Fibroblast of lung (primary cell): ENCODE measurements at regions not wholly inside any gene's neighbourhood (a gene's known extent, or its start where the extent isn't known, plus 50 kb on each side); places are given as distances from the start of the nearest gene placed in this dataset.
A peak's percentile ranks its signal among the peaks of the same experiment; 100 is the strongest.

Experiments used
- DNase-seq, 2 donors: peaks; one replicate each; pipeline versions ENCODE4 v3.0.0 to v3.0.0-alpha.2; 2010; ENCODE audit warnings: low read depth in 2 of 2
- H2AFZ ChIP-seq: 2 replicates; pipeline ENCODE4 v1.5.1; 2012; ENCODE audit warnings: low read length, control low read depth, inconsistent platforms
- H3K27ac ChIP-seq: 2 replicates; pipeline ENCODE4 v1.5.1; 2011; ENCODE audit warnings: low read length, control low read depth; ENCODE audit not compliant: insufficient read depth
- H3K27me3 ChIP-seq: 2 replicates; pipeline ENCODE4 v1.5.1; 2011; ENCODE audit warnings: mild to moderate bottlenecking, low read length; ENCODE audit not compliant: control insufficient read depth, insufficient read depth
- H3K36me3 ChIP-seq: 2 replicates; pipeline ENCODE4 v1.5.1; 2011; ENCODE audit warnings: low read length; ENCODE audit not compliant: control insufficient read depth, insufficient read depth
- H3K4me1 ChIP-seq: 2 replicates; pipeline ENCODE4 v1.5.1; 2011; ENCODE audit warnings: low read length; ENCODE audit not compliant: control insufficient read depth, insufficient read depth; ENCODE audit errors: extremely low read depth
- H3K4me2 ChIP-seq: 2 replicates; pipeline ENCODE4 v1.5.1; 2011; ENCODE audit warnings: low read length, control low read depth; ENCODE audit not compliant: insufficient read depth; ENCODE audit errors: extremely low read depth
- H3K4me3 ChIP-seq, 4 experiments: fragments of 200-600 bp in 1 of 4; sonication (generic) in 1 of 4; replicated peaks in 1 of 4; 2 replicates each; pipeline ENCODE4 v1.5.1; 2011 to 2016; ENCODE audit warnings: low read length in 4 of 4, low read depth in 3 of 4, mild to moderate bottlenecking in 3 of 4, control low read depth in 2 of 4, inconsistent platforms in 1 of 4, mixed read lengths in 1 of 4; ENCODE audit not compliant: insufficient read depth in 1 of 4; ENCODE audit errors: control extremely low read depth in 1 of 4
- H3K79me2 ChIP-seq: 2 replicates; pipeline ENCODE4 v1.5.1; 2012; ENCODE audit warnings: mild to moderate bottlenecking, low read length, inconsistent platforms; ENCODE audit not compliant: control insufficient read depth, insufficient read depth
- H3K9ac ChIP-seq: 2 replicates; pipeline ENCODE4 v1.5.1; 2011; ENCODE audit warnings: mild to moderate bottlenecking, low read length, control low read depth; ENCODE audit not compliant: insufficient read depth
- H3K9me3 ChIP-seq: 2 replicates; pipeline ENCODE4 v1.5.1; 2012; ENCODE audit warnings: low read depth, low read length; ENCODE audit not compliant: control insufficient read depth, insufficient read depth
- H4K20me1 ChIP-seq: 2 replicates; pipeline ENCODE4 v1.5.1; 2011; ENCODE audit warnings: low read length; ENCODE audit not compliant: control insufficient read depth, insufficient read depth; ENCODE audit errors: extremely low read depth
- EZH2 ChIP-seq: IDR thresholded peaks from 2 replicates; pipeline ENCODE4 v1.5.1; 2012; ENCODE audit warnings: low read length, control low read depth, mild to moderate bottlenecking; ENCODE audit errors: missing control alignments
- TF ChIP-seq, protein P1 (sequence below), 2 donors: IDR thresholded peaks in 1 of 2; conservative IDR thresholded peaks in 1 of 2; 1 replicate in 1 of 2; 2 replicates in 1 of 2; pipeline ENCODE4 v1.5.1; 2011 to 2012; ENCODE audit warnings: low read length in 2 of 2, control low read depth in 1 of 2, inconsistent platforms in 1 of 2, low read depth in 1 of 2, mild to moderate bottlenecking in 1 of 2

GRCh38 chr1:199561334-199561733, 466.2 kb upstream of the NR5A2 start:
- Histone ChIP-seq H2AFZ (no peak overlapping the region), H3K4me2 (no peak overlapping the region), H3K9me3 (no peaks in the 10 kb centered on the region), H3K27me3 (no peaks in the 10 kb centered on the region), H3K27ac (no peak overlapping the region), H3K9ac (no peak overlapping the region), H3K4me3 (no peak overlapping the region), H3K36me3 (no peaks in the 10 kb centered on the region), H3K4me1 (no peaks in the 10 kb centered on the region), H3K79me2 (no peaks in the 10 kb centered on the region), H4K20me1 (no peaks in the 10 kb centered on the region)
- no peak for TF ChIP-seq EZH2
- TF ChIP-seq, protein P1, sequence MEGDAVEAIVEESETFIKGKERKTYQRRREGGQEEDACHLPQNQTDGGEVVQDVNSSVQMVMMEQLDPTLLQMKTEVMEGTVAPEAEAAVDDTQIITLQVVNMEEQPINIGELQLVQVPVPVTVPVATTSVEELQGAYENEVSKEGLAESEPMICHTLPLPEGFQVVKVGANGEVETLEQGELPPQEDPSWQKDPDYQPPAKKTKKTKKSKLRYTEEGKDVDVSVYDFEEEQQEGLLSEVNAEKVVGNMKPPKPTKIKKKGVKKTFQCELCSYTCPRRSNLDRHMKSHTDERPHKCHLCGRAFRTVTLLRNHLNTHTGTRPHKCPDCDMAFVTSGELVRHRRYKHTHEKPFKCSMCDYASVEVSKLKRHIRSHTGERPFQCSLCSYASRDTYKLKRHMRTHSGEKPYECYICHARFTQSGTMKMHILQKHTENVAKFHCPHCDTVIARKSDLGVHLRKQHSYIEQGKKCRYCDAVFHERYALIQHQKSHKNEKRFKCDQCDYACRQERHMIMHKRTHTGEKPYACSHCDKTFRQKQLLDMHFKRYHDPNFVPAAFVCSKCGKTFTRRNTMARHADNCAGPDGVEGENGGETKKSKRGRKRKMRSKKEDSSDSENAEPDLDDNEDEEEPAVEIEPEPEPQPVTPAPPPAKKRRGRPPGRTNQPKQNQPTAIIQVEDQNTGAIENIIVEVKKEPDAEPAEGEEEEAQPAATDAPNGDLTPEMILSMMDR (conservative IDR thresholded peaks at IDR 0.05 in 1 of 2, IDR thresholded peaks at IDR 0.05 in 1 of 2; ENCODE audit: low read depth in 1 of 2, low read length in 2 of 2) = no peak
- DNase-seq = no peak

DNA sequence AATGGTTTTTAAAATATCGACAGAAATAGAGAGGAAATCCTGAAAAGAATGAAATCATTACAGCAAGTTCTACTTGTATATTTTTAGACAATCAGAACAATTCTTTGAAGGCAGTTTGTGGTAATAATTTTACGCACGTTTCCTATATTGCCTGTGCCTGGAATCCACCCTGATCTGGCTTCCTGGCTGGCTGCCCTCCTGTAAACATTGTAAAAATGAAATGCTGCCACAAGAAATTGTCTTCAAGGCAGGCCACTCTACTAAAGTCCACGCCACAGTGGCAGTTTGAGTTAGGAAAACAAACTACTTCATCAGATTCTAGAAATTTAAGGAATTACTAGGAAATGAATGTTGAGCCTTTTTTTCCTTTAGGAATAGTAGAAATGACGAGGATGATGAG, 454.5 kb upstream of the NR5A2 start:
- peak in 1 of 2 donors; percentile 19 for DNase-seq
- Histone ChIP-seq H4K20me1 (no peaks in the 10 kb centered on the region), H3K4me1 (no peaks in the 10 kb centered on the region), H3K4me3 (no peak overlapping the region), H3K9ac (no peak overlapping the region), H3K27ac (no peak overlapping the region), H3K9me3 (no peaks in the 10 kb centered on the region), H3K27me3 (no peaks in the 10 kb centered on the region), H3K4me2 (no peak overlapping the region), H2AFZ (no peak overlapping the region), H3K79me2 (no peaks in the 10 kb centered on the region), H3K36me3 (no peaks in the 10 kb centered on the region)
- no peak for TF ChIP-seq EZH2
- TF ChIP-seq, protein P1 (conservative IDR thresholded peaks at IDR 0.05 in 1 of 2, IDR thresholded peaks at IDR 0.05 in 1 of 2; ENCODE audit: low read depth in 1 of 2, low read length in 2 of 2) = no peak

DNA sequence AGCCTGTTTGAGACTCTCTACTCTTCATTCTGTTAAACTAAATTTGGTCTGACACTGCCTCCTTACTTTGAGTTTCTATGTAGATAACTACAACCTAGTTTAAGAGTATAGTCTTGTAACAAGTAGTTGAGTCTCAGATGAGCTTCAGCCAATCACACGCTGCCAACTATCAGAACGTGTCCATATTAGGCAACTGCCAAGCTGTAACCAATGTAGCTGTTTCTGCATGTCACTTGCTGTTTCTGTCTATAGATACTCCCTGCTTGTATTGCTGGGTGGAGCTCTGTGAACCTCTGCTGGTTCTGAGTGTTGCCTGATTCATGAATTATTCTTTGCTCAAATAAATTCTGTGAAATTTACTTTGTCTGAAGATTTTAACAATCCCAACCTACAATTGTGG, 452.6 kb upstream of the NR5A2 start:
- no peak overlapping the region for H3K27ac ChIP-seq
- no peak overlapping the region for H3K9ac ChIP-seq
- H3K4me1 ChIP-seq = no peaks in the 10 kb centered on the region
- H3K27me3 ChIP-seq = no peaks in the 10 kb centered on the region
- H4K20me1 ChIP-seq = no peaks in the 10 kb centered on the region
- no peak overlapping the region for H2AFZ ChIP-seq
- TF ChIP-seq, protein P1 (conservative IDR thresholded peaks at IDR 0.05 in 1 of 2, IDR thresholded peaks at IDR 0.05 in 1 of 2; ENCODE audit: low read depth in 1 of 2, low read length in 2 of 2) = no peak
- no peak for TF ChIP-seq EZH2
- H3K79me2 ChIP-seq = no peaks in the 10 kb centered on the region
- H3K4me2 ChIP-seq = no peak overlapping the region
- DNase-seq = peak in 1 of 2 donors; percentile 7
- no peaks in the 10 kb centered on the region for H3K9me3 ChIP-seq
- H3K4me3 ChIP-seq = no peak overlapping the region
- no peaks in the 10 kb centered on the region for H3K36me3 ChIP-seq
